ENCODE measurements at regions not wholly inside any gene's neighbourhood (a gene's known extent, or its start where the extent isn't known, plus 50 kb on each side); places are given as distances from the start of the nearest gene placed in this dataset.
"Not testable (repeated sequence)": the region's sequence is repeated elsewhere in the genome, so short reads cannot be mapped to it uniquely, and the experiment has no call there.

- no peak overlapping the region for H3K4me3 ChIP-seq (ENCODE audit: control insufficient read depth, low read depth, low read length)
- DNase-seq (ENCODE audit: low read depth) = no peak
- no peak for TF ChIP-seq CTCF (conservative IDR thresholded peaks at IDR 0.05; ENCODE audit: control insufficient read depth, insufficient read depth, low read depth, low read length)
These were observed 235.0 kb downstream of the ZIC5 start for GRCh38 chr13:99736541-99736940.

GRCh38 chr13:99734013-99734693, 232.9 kb downstream of the TM9SF2 start:
- DNase-seq (ENCODE audit: low read depth) = no peak
- TF ChIP-seq CTCF (conservative IDR thresholded peaks at IDR 0.05; ENCODE audit: control insufficient read depth, insufficient read depth, low read depth, low read length) = no peak
- H3K4me3 ChIP-seq (ENCODE audit: control insufficient read depth, low read depth, low read length) = no peak overlapping the region

GRCh38 chr13:99733346-99733745, 232.1 kb downstream of the TM9SF2 start:
- no peak for DNase-seq (ENCODE audit: low read depth)
- no peak for TF ChIP-seq CTCF (conservative IDR thresholded peaks at IDR 0.05; ENCODE audit: control insufficient read depth, insufficient read depth, low read depth, low read length)
- H3K4me3 ChIP-seq (ENCODE audit: control insufficient read depth, low read depth, low read length) = no peak overlapping the region

- H3K4me3 ChIP-seq (ENCODE audit: control insufficient read depth, low read depth, low read length) = no peak overlapping the region
- no peak for DNase-seq (ENCODE audit: low read depth)
- TF ChIP-seq CTCF (conservative IDR thresholded peaks at IDR 0.05; ENCODE audit: control insufficient read depth, insufficient read depth, low read depth, low read length) = no peak
These were observed 230.5 kb downstream of the TM9SF2 start for GRCh38 chr13:99731747-99732146.

GRCh38 chr13:99730403-99730802, 229.1 kb downstream of the TM9SF2 start:
- H3K4me3 ChIP-seq (ENCODE audit: control insufficient read depth, low read depth, low read length) = no peak overlapping the region
- TF ChIP-seq CTCF (conservative IDR thresholded peaks at IDR 0.05; ENCODE audit: control insufficient read depth, insufficient read depth, low read depth, low read length) = no peak
- DNase-seq (ENCODE audit: low read depth) = no peak

- no peak overlapping the region for H3K4me3 ChIP-seq (ENCODE audit: control insufficient read depth, low read depth, low read length)
- no peak for DNase-seq (ENCODE audit: low read depth)
- no peak for TF ChIP-seq CTCF (conservative IDR thresholded peaks at IDR 0.05; ENCODE audit: control insufficient read depth, insufficient read depth, low read depth, low read length)
These were observed 228.5 kb downstream of the TM9SF2 start for GRCh38 chr13:99729745-99730144.

- not testable (repeated sequence) for DNase-seq (ENCODE audit: low read depth); H3K4me3 ChIP-seq (ENCODE audit: control insufficient read depth, low read depth, low read length)
These were observed 226.4 kb downstream of the TM9SF2 start for GRCh38 chr13:99727651-99728050.

Measured in fibroblast of mammary gland (primary cell).